AG09319 (cell line): ENCODE measurements at regions not wholly inside any gene's neighbourhood (a gene's known extent, or its start where the extent isn't known, plus 50 kb on each side); places are given as distances from the start of the nearest gene placed in this dataset.

ENCODE experiments used
- DNase-seq: peaks from one replicate; pipeline ENCODE4 v3.0.0-alpha.2; 2010; ENCODE audit warnings: low read depth; ENCODE audit errors: extremely low read depth
- TF ChIP-seq, protein P1 (sequence below): IDR thresholded peaks from 2 replicates; pipeline ENCODE4 v1.5.1; 2011; ENCODE audit warnings: low read depth, mild to moderate bottlenecking, inconsistent platforms, low read length, moderate library complexity

GRCh38 chr3:34376691-34377090 is 578.3 kb downstream of the PDCD6IP start:
- TF ChIP-seq, protein P1, sequence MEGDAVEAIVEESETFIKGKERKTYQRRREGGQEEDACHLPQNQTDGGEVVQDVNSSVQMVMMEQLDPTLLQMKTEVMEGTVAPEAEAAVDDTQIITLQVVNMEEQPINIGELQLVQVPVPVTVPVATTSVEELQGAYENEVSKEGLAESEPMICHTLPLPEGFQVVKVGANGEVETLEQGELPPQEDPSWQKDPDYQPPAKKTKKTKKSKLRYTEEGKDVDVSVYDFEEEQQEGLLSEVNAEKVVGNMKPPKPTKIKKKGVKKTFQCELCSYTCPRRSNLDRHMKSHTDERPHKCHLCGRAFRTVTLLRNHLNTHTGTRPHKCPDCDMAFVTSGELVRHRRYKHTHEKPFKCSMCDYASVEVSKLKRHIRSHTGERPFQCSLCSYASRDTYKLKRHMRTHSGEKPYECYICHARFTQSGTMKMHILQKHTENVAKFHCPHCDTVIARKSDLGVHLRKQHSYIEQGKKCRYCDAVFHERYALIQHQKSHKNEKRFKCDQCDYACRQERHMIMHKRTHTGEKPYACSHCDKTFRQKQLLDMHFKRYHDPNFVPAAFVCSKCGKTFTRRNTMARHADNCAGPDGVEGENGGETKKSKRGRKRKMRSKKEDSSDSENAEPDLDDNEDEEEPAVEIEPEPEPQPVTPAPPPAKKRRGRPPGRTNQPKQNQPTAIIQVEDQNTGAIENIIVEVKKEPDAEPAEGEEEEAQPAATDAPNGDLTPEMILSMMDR, result no peak
- DNase-seq, result no peak

DNA sequence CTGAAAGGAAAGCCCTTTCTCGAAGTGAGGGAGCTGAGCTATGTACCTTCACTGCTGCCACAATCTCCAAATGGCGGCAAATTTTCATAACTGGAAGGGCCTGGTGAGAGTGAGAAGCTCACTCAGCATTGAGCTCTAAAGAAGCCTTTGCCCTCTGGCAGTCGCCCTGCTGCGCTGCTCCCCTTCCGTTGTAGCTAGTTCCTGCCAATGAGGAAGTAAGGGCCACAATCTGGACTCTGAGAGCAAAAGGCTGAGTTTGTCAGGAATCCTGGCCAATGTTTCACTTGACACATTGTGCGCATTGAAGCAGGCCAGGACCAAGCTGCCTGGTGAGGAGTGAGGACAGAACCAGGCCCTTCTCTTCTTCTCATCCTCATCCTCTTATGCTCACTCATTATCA is 579.5 kb downstream of the PDCD6IP start:
- no peak for DNase-seq
- TF ChIP-seq, protein P1, result no peak

DNA sequence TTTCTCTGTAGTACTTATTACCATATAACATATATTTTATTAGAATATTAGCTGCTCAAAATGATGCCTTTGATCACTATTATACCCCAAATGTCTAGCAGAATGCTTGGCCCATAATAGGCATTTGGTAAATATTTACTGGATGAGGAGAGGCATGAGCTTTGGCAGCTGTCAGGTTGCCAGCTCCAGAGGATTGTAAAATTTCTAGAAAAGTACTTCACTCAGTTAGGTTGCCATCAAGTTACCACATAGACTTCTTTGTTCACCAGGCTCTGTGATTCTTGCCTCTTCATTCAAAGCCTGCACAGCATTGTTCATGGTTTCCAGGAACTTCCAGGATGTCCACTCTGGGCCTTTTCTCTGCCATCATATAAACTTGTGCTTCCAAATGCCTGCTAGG is 582.8 kb downstream of the PDCD6IP start:
- TF ChIP-seq, protein P1, result no peak
- no peak for DNase-seq

DNA sequence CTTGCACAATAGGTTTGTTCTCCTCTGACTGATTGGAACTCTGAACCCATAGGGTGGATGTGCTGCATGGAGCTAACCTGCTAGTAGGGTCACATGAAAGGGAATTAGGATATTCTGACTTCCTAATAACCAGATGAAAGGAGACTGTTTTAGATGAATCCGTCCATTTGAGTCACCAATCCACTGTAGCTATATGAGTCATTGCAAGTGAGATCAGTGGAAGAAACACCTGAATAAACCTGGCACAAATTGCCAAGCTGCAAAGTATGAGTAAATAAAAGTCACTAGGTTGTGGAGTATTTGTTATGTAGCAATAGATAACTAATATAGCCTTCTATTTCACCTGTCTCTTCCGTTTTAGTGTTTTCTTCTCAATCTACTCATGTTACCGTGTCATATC is 584.4 kb downstream of the PDCD6IP start:
- TF ChIP-seq, protein P1, result no peak

GRCh38 chr3:34386309-34386708 is 587.9 kb downstream of the PDCD6IP start:
- TF ChIP-seq, protein P1, result no peak
- no peak for DNase-seq

More for the DNA sequence above, 584.4 kb downstream of the PDCD6IP start:
- DNase-seq, result no peak

- no peak for DNase-seq
- TF ChIP-seq, protein P1, result no peak
Observed at GRCh38 chr3:34387826-34388564, 589.6 kb downstream of the PDCD6IP start.

DNA sequence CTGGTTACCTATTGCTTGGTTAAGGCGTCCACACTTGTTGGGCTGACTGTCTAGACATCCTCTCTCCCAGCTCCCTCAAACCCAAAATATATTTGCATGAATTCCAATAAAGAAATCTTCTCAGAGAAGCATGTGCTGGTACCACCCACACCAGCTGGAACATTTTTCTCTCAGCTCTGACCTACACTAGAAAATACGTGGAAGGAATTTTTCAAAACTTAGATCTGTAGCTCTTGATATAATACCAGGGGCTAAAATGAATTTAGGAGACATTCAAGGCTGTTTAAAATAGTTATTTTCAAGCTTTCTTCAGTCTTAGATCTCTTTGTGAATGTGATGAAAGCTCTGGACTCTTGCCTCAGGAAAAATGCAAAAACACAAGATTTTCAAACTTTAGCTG is 590.4 kb downstream of the PDCD6IP start:
- TF ChIP-seq, protein P1, result no peak

More for the DNA sequence above, 590.4 kb downstream of the PDCD6IP start:
- no peak for DNase-seq
